ENCODE measurements at regions not wholly inside any gene's neighbourhood (a gene's known extent, or its start where the extent isn't known, plus 50 kb on each side); places are given as distances from the start of the nearest gene placed in this dataset.

DNA sequence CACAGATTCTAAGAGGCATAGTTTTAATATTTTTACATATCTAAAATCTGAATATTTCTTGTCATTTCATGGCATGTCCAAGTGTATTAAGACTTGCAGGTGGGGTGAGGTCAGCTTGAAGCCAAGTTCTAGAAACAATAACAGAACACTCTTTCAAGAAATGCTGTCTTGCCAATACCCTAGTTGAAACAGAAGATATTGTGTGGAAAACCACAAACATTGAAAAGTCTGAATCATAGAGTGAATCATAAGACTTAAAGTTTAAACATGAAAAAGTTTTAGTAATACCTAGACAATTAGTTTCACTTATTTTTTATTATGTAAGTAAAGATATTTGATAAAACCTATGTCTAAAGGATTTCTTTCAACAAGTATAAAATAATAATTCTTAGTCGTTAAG is 191.5 kb upstream of the CAND1 start:
- TF ChIP-seq EZH2 (IDR thresholded peaks at IDR 0.05; ENCODE audit: low read length) = no peak
- TF ChIP-seq, protein P1, sequence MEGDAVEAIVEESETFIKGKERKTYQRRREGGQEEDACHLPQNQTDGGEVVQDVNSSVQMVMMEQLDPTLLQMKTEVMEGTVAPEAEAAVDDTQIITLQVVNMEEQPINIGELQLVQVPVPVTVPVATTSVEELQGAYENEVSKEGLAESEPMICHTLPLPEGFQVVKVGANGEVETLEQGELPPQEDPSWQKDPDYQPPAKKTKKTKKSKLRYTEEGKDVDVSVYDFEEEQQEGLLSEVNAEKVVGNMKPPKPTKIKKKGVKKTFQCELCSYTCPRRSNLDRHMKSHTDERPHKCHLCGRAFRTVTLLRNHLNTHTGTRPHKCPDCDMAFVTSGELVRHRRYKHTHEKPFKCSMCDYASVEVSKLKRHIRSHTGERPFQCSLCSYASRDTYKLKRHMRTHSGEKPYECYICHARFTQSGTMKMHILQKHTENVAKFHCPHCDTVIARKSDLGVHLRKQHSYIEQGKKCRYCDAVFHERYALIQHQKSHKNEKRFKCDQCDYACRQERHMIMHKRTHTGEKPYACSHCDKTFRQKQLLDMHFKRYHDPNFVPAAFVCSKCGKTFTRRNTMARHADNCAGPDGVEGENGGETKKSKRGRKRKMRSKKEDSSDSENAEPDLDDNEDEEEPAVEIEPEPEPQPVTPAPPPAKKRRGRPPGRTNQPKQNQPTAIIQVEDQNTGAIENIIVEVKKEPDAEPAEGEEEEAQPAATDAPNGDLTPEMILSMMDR (optimal IDR thresholded peaks at IDR 0.05 in 1 of 3, IDR thresholded peaks at IDR 0.05 in 1 of 3, conservative IDR thresholded peaks at IDR 0.05 in 1 of 3; ENCODE audit: extremely low read depth in 1 of 3, insufficient read depth in 2 of 3, low read length in 3 of 3) = no peak
- no peaks in the 10 kb centered on the region for H3K27me3 ChIP-seq (ENCODE audit: control insufficient read depth, extremely low read depth, insufficient read depth, low read length)
- H3K9ac ChIP-seq (ENCODE audit: control insufficient read depth, extremely low read depth, insufficient read depth, low read length) = no peak overlapping the region
- H3K4me2 ChIP-seq (ENCODE audit: control insufficient read depth, extremely low read depth, insufficient read depth, low read depth, low read length) = peak overlapping the region; percentile 8
- H3K9me3 ChIP-seq (ENCODE audit: control insufficient read depth, low read depth, low read length) = no peaks in the 10 kb centered on the region
- no peak overlapping the region for H2AFZ ChIP-seq (ENCODE audit: control insufficient read depth, low read length)
- no peaks in the 10 kb centered on the region for H3K9me1 ChIP-seq (ENCODE audit: control insufficient read depth, extremely low read depth, insufficient read depth, low read length)
- dilution Hi-C loops (cut with MboI; ENCODE audit: extremely low pct_ligation_motif_present, low sequenced_read_pairs) = no loop called here
- no peak overlapping the region for H3K4me3 ChIP-seq (ENCODE audit: control insufficient read depth in 2 of 3, extremely low read depth in 1 of 3, insufficient read depth in 2 of 3, low read depth in 1 of 3, low read length in 3 of 3)
- no peaks in the 10 kb centered on the region for H3K36me3 ChIP-seq (ENCODE audit: control insufficient read depth in 2 of 2, extremely low read depth in 1 of 2, insufficient read depth in 2 of 2, low read length in 2 of 2)
- FAIRE-seq (peak; percentile 68), DNase-seq (ENCODE audit: low read depth, low spot score) (peak; percentile 56)
- no peaks in the 10 kb centered on the region for H3K79me2 ChIP-seq (ENCODE audit: control insufficient read depth, insufficient read depth, low read length)
- H3K4me1 ChIP-seq (ENCODE audit: control insufficient read depth, extremely low read depth, insufficient read depth, low read length) = peaks cover 47% of the 10 kb centered on the region
- no peaks in the 10 kb centered on the region for H4K20me1 ChIP-seq (ENCODE audit: control insufficient read depth, extremely low read depth, insufficient read depth, low read length)
- H3K27ac ChIP-seq (ENCODE audit: control insufficient read depth, insufficient read depth, low read length) = peak overlapping the region; percentile 30

DNA sequence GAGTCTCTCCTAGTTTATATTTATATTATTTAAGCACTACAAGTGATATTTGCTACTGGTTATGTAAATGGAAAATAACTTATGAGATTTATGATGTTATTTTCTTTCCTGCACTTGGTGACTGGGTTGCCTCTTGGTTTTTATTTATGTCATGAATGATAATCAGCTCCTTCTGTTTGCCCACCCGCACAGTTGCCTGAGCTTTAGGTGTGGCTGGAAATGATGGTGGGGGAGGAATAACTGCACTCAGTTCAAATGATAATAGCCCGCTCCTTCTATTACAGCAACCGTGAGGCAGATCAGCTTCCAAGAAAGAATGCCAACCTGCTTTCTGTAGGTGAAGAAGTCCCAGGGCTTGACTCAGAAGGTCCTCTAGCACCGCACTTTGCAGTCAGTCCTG is 190.2 kb upstream of the CAND1 start:
- H3K4me1 ChIP-seq (ENCODE audit: control insufficient read depth, extremely low read depth, insufficient read depth, low read length) = peaks cover 53% of the 10 kb centered on the region
- H3K79me2 ChIP-seq (ENCODE audit: control insufficient read depth, insufficient read depth, low read length) = no peaks in the 10 kb centered on the region
- TF ChIP-seq EZH2 (IDR thresholded peaks at IDR 0.05; ENCODE audit: low read length) = no peak
- TF ChIP-seq, protein P1 (optimal IDR thresholded peaks at IDR 0.05 in 1 of 3, IDR thresholded peaks at IDR 0.05 in 1 of 3, conservative IDR thresholded peaks at IDR 0.05 in 1 of 3; ENCODE audit: extremely low read depth in 1 of 3, insufficient read depth in 2 of 3, low read length in 3 of 3) = no peak
- dilution Hi-C loops (cut with MboI; ENCODE audit: extremely low pct_ligation_motif_present, low sequenced_read_pairs) = no loop called here
- no peak overlapping the region for H3K9ac ChIP-seq (ENCODE audit: control insufficient read depth, extremely low read depth, insufficient read depth, low read length)
- H3K27me3 ChIP-seq (ENCODE audit: control insufficient read depth, extremely low read depth, insufficient read depth, low read length) = no peaks in the 10 kb centered on the region
- no peaks in the 10 kb centered on the region for H3K9me1 ChIP-seq (ENCODE audit: control insufficient read depth, extremely low read depth, insufficient read depth, low read length)
- DNase-seq (ENCODE audit: low read depth, low spot score) (no peak), FAIRE-seq (no peak)
- no peaks in the 10 kb centered on the region for H4K20me1 ChIP-seq (ENCODE audit: control insufficient read depth, extremely low read depth, insufficient read depth, low read length)
- H3K4me2 ChIP-seq (ENCODE audit: control insufficient read depth, extremely low read depth, insufficient read depth, low read depth, low read length) = no peak overlapping the region
- no peaks in the 10 kb centered on the region for H3K36me3 ChIP-seq (ENCODE audit: control insufficient read depth in 2 of 2, extremely low read depth in 1 of 2, insufficient read depth in 2 of 2, low read length in 2 of 2)
- no peak overlapping the region for H3K27ac ChIP-seq (ENCODE audit: control insufficient read depth, insufficient read depth, low read length)
- no peak overlapping the region for H3K4me3 ChIP-seq (ENCODE audit: control insufficient read depth in 2 of 3, extremely low read depth in 1 of 3, insufficient read depth in 2 of 3, low read depth in 1 of 3, low read length in 3 of 3)
- no peaks in the 10 kb centered on the region for H3K9me3 ChIP-seq (ENCODE audit: control insufficient read depth, low read depth, low read length)
- no peak overlapping the region for H2AFZ ChIP-seq (ENCODE audit: control insufficient read depth, low read length)

Measured in keratinocyte (primary cell).